Parathyroid adenoma (tissue), 2 donors: ENCODE measurements at regions not wholly inside any gene's neighbourhood (a gene's known extent, or its start where the extent isn't known, plus 50 kb on each side); places are given as distances from the start of the nearest gene placed in this dataset.

Source experiments
- H2AFZ ChIP-seq: fragments of 300-600 bp; sonication (generic); one replicate; pipeline ENCODE4 v1.7.0; 2017; ENCODE audit warnings: antibody characterized with exemption, mild to moderate bottlenecking
- H3K27ac ChIP-seq: fragments of 300-600 bp; sonication (generic); one replicate; pipeline ENCODE4 v1.7.0; 2017
- H3K27me3 ChIP-seq: fragments of 300-600 bp; sonication (generic); one replicate; pipeline ENCODE4 v1.7.0; 2017; ENCODE audit warnings: low read length; ENCODE audit not compliant: control insufficient read depth, insufficient read depth
- H3K36me3 ChIP-seq: fragments of 300-600 bp; sonication (generic); one replicate; pipeline ENCODE4 v1.7.0; 2017; ENCODE audit warnings: low read length; ENCODE audit not compliant: control insufficient read depth, insufficient read depth
- H3K4me1 ChIP-seq: fragments of 300-600 bp; sonication (generic); one replicate; pipeline ENCODE4 v1.7.0; 2017; ENCODE audit warnings: control low read depth
- H3K4me2 ChIP-seq: fragments of 300-600 bp; sonication (generic); one replicate; pipeline ENCODE4 v1.7.0; 2017; ENCODE audit warnings: low read length
- H3K4me3 ChIP-seq: fragments of 300-600 bp; sonication (generic); one replicate; pipeline ENCODE4 v1.7.0; 2017; ENCODE audit warnings: low read depth, low read length
- H3K79me2 ChIP-seq: fragments of 300-600 bp; sonication (generic); one replicate; pipeline ENCODE4 v1.7.0; 2017; ENCODE audit warnings: control low read depth
- H3K9ac ChIP-seq: fragments of 300-600 bp; sonication (generic); one replicate; pipeline ENCODE4 v1.7.0; 2017; ENCODE audit warnings: mild to moderate bottlenecking
- H3K9me3 ChIP-seq: fragments of 300-600 bp; sonication (generic); one replicate; pipeline ENCODE4 v1.7.0; 2017; ENCODE audit warnings: low read length; ENCODE audit not compliant: control insufficient read depth
- TF ChIP-seq, protein P1 (sequence below): fragments of 300-600 bp; sonication (generic); IDR thresholded peaks from one replicate; pipeline ENCODE4 v1.7.0; 2017; ENCODE audit warnings: antibody characterized with exemption, mild to moderate bottlenecking
- donor health status: primary hyperparathyroidism.

DNA sequence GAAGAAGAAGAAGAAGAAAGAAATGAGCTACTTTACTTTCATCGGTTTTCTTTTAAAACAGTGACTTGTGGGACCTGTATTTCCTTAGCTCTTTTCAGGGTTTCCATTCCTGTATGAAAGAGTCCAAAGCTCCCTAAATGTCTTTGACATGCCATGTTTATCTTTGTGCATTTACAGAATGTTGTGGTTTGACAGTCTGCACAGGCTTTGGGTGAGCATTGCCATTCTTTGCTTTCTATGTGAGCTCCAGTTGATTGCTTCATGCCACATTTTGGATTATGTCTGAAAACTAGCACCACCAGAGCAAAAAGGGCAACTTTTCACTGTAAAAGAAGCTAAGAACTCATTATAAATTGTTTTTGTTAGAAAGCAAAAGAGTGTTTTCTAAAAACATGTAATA is 733.4 kb downstream of the TLE4 start:
- Histone ChIP-seq H3K4me3 (no peak overlapping the region), H3K36me3 (no peaks in the 10 kb centered on the region), H3K4me2 (no peak overlapping the region), H3K9me3 (no peaks in the 10 kb centered on the region), H3K79me2 (no peaks in the 10 kb centered on the region), H3K27me3 (no peaks in the 10 kb centered on the region), H3K9ac (no peak overlapping the region), H2AFZ (no peak overlapping the region), H3K27ac (no peak overlapping the region), H3K4me1 (no peaks in the 10 kb centered on the region)
- TF ChIP-seq, protein P1, sequence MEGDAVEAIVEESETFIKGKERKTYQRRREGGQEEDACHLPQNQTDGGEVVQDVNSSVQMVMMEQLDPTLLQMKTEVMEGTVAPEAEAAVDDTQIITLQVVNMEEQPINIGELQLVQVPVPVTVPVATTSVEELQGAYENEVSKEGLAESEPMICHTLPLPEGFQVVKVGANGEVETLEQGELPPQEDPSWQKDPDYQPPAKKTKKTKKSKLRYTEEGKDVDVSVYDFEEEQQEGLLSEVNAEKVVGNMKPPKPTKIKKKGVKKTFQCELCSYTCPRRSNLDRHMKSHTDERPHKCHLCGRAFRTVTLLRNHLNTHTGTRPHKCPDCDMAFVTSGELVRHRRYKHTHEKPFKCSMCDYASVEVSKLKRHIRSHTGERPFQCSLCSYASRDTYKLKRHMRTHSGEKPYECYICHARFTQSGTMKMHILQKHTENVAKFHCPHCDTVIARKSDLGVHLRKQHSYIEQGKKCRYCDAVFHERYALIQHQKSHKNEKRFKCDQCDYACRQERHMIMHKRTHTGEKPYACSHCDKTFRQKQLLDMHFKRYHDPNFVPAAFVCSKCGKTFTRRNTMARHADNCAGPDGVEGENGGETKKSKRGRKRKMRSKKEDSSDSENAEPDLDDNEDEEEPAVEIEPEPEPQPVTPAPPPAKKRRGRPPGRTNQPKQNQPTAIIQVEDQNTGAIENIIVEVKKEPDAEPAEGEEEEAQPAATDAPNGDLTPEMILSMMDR, result no peak

DNA sequence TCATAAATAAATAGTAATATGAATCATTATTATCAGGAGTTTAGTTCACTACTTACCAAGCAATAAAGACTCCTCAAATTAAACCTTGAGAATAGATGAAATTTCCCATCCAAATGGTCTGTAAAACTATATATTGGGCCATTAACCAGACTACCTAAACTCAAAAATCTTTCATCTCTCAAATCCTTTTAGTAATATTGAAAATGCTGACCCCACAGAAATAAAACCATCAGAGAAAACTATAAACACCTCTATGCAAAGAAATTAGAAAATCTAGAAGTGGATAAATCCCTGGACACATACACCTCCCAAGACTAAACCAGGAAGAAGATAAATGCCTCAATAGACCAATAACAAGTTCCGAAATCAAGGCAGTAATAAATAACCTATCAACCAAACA is 723.2 kb downstream of the TLE4 start:
- no peaks in the 10 kb centered on the region for H3K9me3 ChIP-seq
- TF ChIP-seq, protein P1, result no peak
- no peaks in the 10 kb centered on the region for H3K27me3 ChIP-seq
- no peak overlapping the region for H3K4me3 ChIP-seq
- no peak overlapping the region for H3K4me2 ChIP-seq
- H3K27ac ChIP-seq, result no peak overlapping the region
- H2AFZ ChIP-seq, result no peak overlapping the region
- no peaks in the 10 kb centered on the region for H3K4me1 ChIP-seq
- no peak overlapping the region for H3K9ac ChIP-seq
- no peaks in the 10 kb centered on the region for H3K36me3 ChIP-seq
- no peaks in the 10 kb centered on the region for H3K79me2 ChIP-seq

DNA sequence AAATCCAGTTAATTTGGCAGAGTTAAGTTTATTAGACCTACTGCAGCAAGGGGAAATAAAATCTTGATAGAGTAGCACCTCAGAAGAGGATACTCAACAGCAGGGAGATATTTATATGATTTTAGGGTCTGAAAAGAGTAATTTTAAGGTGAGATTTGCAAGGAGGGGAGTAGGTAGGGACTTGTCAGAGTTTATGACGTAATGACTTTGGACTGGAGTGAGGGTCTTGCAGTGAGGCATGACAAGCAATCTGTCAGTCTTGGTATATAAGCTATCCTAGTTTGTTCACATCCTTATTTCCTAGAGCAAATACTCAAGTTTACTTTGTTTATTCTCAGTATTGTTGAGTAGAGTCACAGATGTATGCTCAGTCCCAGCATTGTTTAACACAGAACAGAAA is 722.6 kb downstream of the TLE4 start:
- no peak overlapping the region for H2AFZ ChIP-seq
- no peaks in the 10 kb centered on the region for H3K27me3 ChIP-seq
- H3K4me3 ChIP-seq, result no peak overlapping the region
- no peaks in the 10 kb centered on the region for H3K36me3 ChIP-seq
- no peak overlapping the region for H3K27ac ChIP-seq
- no peak overlapping the region for H3K4me2 ChIP-seq
- H3K79me2 ChIP-seq, result no peaks in the 10 kb centered on the region
- H3K9ac ChIP-seq, result no peak overlapping the region
- no peaks in the 10 kb centered on the region for H3K9me3 ChIP-seq
- no peaks in the 10 kb centered on the region for H3K4me1 ChIP-seq
- TF ChIP-seq, protein P1, result no peak

DNA sequence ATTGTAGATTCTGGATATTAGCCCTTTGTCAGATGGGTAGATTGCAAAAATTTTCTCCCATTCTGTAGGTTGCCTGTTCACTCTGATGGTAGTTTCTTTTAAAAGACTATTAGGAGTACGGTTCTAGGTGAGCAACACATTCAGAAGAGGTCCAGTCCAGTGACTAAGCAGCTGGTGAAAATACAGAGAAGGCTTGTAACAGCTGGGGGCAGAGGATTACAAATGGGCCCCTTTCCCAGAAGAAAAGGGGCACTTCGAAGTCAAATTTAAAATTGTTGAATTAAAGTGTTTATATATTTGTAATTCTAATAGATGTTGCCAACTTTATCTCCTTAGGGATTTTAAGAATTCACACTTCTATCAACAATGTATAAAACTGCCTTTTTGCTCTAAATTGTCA is 720.5 kb downstream of the TLE4 start:
- H3K4me2 ChIP-seq, result no peak overlapping the region
- H3K27me3 ChIP-seq, result no peaks in the 10 kb centered on the region
- H3K36me3 ChIP-seq, result no peaks in the 10 kb centered on the region
- TF ChIP-seq, protein P1, result no peak
- H3K9me3 ChIP-seq, result no peaks in the 10 kb centered on the region
- H3K27ac ChIP-seq, result no peak overlapping the region
- H3K79me2 ChIP-seq, result no peaks in the 10 kb centered on the region
- H3K4me3 ChIP-seq, result no peak overlapping the region
- no peak overlapping the region for H2AFZ ChIP-seq
- no peak overlapping the region for H3K9ac ChIP-seq
- no peaks in the 10 kb centered on the region for H3K4me1 ChIP-seq

DNA sequence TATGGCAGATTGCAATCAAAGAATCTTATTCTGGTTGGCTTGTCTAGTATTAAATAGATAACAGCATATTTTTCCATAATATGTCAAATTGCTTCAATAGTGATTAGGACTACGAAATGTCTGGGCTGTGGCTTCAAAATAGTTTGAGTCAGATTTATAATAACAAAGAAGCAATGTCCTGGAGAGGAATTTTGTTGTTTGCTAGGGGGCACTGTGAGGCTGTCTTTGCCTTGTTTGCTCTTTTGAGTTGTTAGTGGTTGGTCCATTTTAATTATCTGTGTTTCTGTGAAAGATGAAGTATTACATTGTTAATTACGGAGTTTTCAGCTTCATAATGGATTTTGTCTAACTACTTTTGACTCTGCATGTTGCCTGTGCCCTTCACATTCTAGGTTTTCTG is 713.6 kb downstream of the TLE4 start:
- TF ChIP-seq, protein P1, result no peak
- H3K4me2 ChIP-seq, result no peak overlapping the region
- H3K36me3 ChIP-seq, result no peaks in the 10 kb centered on the region
- H3K79me2 ChIP-seq, result no peaks in the 10 kb centered on the region
- no peaks in the 10 kb centered on the region for H3K4me1 ChIP-seq
- no peak overlapping the region for H3K27ac ChIP-seq
- H3K27me3 ChIP-seq, result no peaks in the 10 kb centered on the region
- H3K9ac ChIP-seq, result no peak overlapping the region
- H2AFZ ChIP-seq, result no peak overlapping the region
- no peaks in the 10 kb centered on the region for H3K9me3 ChIP-seq
- no peak overlapping the region for H3K4me3 ChIP-seq
